Astrocyte of the cerebellum (primary cell): ENCODE measurements at regions not wholly inside any gene's neighbourhood (a gene's known extent, or its start where the extent isn't known, plus 50 kb on each side); places are given as distances from the start of the nearest gene placed in this dataset.

Source experiments
- DNase-seq: peaks from one replicate; pipeline ENCODE4 v3.0.0-alpha.2; 2011; ENCODE audit warnings: low read depth
- H3K4me3 ChIP-seq: 2 replicates; pipeline ENCODE4 v1.5.1; 2011; ENCODE audit warnings: mild to moderate bottlenecking, low read depth, low read length, moderate library complexity
- CTCF ChIP-seq: IDR thresholded peaks from 2 replicates; pipeline ENCODE4 v1.5.1; 2012; ENCODE audit warnings: low read length, low read depth, moderate library complexity, mild to moderate bottlenecking; ENCODE audit errors: missing control alignments
- in situ Hi-C: cut with HindIII; loops from 2 replicates; pipeline ENCODE4 v1.10.0; 2017; ENCODE audit warnings: low sequenced_read_pairs

- in situ Hi-C loops = no loop called here
- TF ChIP-seq CTCF = no peak
- DNase-seq = no peak
- H3K4me3 ChIP-seq = no peak overlapping the region
These were observed 53.4 kb upstream of the PRKACB start for GRCh38 chr1:84090447-84091245.

DNA sequence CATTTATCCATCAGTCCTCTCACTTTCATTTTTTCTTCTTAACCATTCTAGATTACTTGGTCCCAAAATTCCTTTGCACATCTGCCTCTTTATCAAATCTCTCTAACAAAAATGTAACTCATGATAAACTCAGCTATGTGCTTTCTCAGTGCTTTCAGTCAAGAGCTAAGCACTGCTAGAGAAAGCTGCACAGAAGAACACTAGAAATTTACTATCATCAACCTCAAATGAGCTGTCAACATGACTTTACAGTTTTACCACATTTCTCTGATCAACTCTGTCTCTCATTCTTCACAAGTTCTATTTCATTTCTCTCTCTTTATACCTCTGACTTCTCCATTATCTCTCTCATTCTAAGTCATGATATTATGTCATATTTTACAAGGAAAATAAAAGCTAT, 54.2 kb upstream of the PRKACB start:
- no peak for DNase-seq
- TF ChIP-seq CTCF = no peak
- in situ Hi-C loops = no loop called here
- H3K4me3 ChIP-seq = no peak overlapping the region

DNA sequence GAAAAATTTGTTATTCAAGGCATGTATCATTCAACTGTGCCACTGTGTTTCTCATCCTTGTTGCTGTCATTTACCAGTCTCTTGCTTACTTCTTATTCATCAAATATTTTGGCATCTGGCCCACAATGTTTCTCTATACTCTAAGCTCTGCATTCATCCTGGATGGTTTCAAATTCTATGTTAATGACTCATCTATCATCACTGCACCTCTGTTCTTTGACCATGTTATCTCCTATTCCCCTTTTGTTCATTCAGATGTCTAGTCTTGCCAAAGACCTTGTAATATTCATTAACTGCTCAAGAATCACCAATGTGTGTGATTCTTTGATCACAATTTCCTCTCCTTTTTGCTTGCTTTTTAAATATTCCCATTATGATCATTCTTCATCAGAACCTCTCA, 54.6 kb upstream of the PRKACB start:
- in situ Hi-C loops = no loop called here
- no peak overlapping the region for H3K4me3 ChIP-seq
- no peak for DNase-seq
- no peak for TF ChIP-seq CTCF

GRCh38 chr1:84086616-84087015, 57.5 kb upstream of the PRKACB start:
- no peak for DNase-seq
- H3K4me3 ChIP-seq = no peak overlapping the region
- no peak for TF ChIP-seq CTCF
- in situ Hi-C loops = no loop called here

DNA sequence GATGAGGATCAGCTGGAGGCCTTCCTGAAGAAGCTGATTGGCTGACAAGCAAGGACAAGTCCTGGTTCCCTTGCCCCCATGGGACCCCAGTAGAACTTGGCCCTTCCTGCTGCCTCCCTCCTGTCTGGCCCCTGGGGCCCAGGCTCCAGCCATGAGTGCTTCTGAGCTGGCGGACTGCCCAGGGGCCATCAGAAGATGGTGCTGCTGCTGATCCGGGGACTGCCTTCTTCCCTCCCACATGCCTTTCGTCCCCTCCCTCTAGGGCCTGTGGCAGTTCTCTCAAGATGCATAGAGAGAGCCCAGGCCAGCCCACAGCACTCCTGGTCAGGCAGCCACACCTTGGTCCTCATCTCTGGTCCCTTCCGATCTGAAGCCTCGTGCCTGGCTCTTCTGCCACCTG, 57.9 kb upstream of the PRKACB start:
- in situ Hi-C loops = no loop called here
- no peak for TF ChIP-seq CTCF
- H3K4me3 ChIP-seq = no peak overlapping the region
- DNase-seq = no peak

DNA sequence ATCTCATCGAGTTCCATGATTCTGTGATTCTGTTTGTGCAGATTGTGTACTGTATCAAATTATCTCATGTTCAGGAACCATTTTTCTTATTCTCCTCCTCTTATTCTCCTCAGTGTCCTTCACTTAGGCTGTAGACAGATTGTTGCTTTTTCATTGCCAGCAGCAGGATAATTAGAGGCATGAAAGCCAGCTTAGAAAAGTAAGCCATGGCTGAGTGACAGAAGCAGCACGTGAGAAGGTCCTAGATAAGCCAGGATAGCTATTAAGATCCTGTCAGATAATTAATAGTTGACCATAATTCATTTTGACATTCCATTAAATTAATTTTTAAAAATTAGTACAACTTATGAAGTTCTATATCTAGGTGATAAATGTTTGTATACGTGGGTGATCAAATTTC, 60.8 kb upstream of the PRKACB start:
- in situ Hi-C loops = no loop called here
- TF ChIP-seq CTCF = no peak
- H3K4me3 ChIP-seq = no peak overlapping the region
- DNase-seq = no peak
